ENCODE measurements at regions not wholly inside any gene's neighbourhood (a gene's known extent, or its start where the extent isn't known, plus 50 kb on each side); places are given as distances from the start of the nearest gene placed in this dataset.

GRCh38 chr9:80072451-80072850 lies 500.7 kb downstream of the TLE4 start:
- in situ Hi-C loops (cut with MboI; ENCODE audit: low sequenced_read_pairs, unreplicated experiment): no loop called here
- DNase-seq (ENCODE audit: low spot score): no peak
- no peak for TF ChIP-seq CTCF (IDR thresholded peaks at IDR 0.05; ENCODE audit: borderline replicate concordance, control extremely low read depth, extremely low read depth, insufficient read depth, missing control alignments)

GRCh38 chr9:80070071-80070742 lies 498.4 kb downstream of the TLE4 start:
- no peak for TF ChIP-seq CTCF (IDR thresholded peaks at IDR 0.05; ENCODE audit: borderline replicate concordance, control extremely low read depth, extremely low read depth, insufficient read depth, missing control alignments)
- no peak for DNase-seq (ENCODE audit: low spot score)
- in situ Hi-C loops (cut with MboI; ENCODE audit: low sequenced_read_pairs, unreplicated experiment): no loop called here

GRCh38 chr9:80066931-80067330 lies 495.2 kb downstream of the TLE4 start:
- no peak for DNase-seq (ENCODE audit: low spot score)
- TF ChIP-seq CTCF (IDR thresholded peaks at IDR 0.05; ENCODE audit: borderline replicate concordance, control extremely low read depth, extremely low read depth, insufficient read depth, missing control alignments): no peak
- in situ Hi-C loops (cut with MboI; ENCODE audit: low sequenced_read_pairs, unreplicated experiment): no loop called here

- in situ Hi-C loops (cut with MboI; ENCODE audit: low sequenced_read_pairs, unreplicated experiment): no loop called here
- TF ChIP-seq CTCF (IDR thresholded peaks at IDR 0.05; ENCODE audit: borderline replicate concordance, control extremely low read depth, extremely low read depth, insufficient read depth, missing control alignments): no peak
- DNase-seq (ENCODE audit: low spot score): no peak
Measured at GRCh38 chr9:80062567-80062966, 490.8 kb downstream of the TLE4 start.

DNA sequence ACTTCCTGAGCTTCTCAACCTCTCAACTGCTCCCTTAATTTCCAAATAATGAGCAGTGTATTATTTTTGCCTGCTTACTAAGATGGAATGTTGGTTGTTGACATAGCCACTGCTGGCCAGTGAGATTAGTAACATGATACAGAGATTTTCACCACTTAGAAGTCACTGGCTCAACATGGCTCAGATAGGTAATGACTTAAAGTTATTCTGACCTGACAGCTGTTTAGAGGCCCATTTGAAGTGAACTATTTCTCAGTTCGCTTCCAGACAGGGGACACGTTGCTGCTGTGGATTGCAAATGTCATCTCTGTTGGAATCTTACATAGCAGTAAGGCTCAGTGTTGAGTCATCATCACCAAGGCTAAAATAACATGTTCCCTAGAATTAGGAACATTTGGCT lies 490.2 kb downstream of the TLE4 start:
- in situ Hi-C loops (cut with MboI; ENCODE audit: low sequenced_read_pairs, unreplicated experiment): no loop called here
- no peak for DNase-seq (ENCODE audit: low spot score)
- TF ChIP-seq CTCF (IDR thresholded peaks at IDR 0.05; ENCODE audit: borderline replicate concordance, control extremely low read depth, extremely low read depth, insufficient read depth, missing control alignments): no peak

DNA sequence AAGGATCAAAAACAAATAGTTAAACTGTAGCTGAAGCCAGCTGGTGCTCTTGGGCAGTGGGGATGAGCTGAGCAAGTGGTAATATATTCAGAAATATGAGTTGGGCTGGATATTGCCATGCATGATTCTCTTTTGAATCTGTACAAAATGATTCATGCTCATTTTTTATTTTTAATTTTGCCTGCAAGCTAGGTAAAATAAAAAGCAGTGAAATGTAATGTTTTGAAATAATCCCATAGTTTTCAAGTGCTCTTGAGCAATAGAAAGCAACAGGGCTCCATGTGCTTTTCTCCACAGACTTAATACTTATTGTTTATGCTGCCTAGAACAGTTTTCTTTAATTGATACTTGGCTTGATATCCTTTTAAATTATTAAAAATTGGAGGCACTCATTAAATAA lies 489.3 kb downstream of the TLE4 start:
- in situ Hi-C loops (cut with MboI; ENCODE audit: low sequenced_read_pairs, unreplicated experiment): no loop called here
- no peak for DNase-seq (ENCODE audit: low spot score)
- no peak for TF ChIP-seq CTCF (IDR thresholded peaks at IDR 0.05; ENCODE audit: borderline replicate concordance, control extremely low read depth, extremely low read depth, insufficient read depth, missing control alignments)

Measured in GM13976 (cell line).